ENCODE measurements at regions not wholly inside any gene's neighbourhood (a gene's known extent, or its start where the extent isn't known, plus 50 kb on each side); places are given as distances from the start of the nearest gene placed in this dataset.

GRCh38 chr18:53883771-53884170 lies 340.7 kb downstream of the MBD2 start:
- Mint-ChIP-seq H3K27me3 (ENCODE audit: unreplicated experiment) (no peaks in the 10 kb centered on the region), H3K4me1 (ENCODE audit: unreplicated experiment) (no peaks in the 10 kb centered on the region), H3K4me3 (ENCODE audit: unreplicated experiment) (no peak overlapping the region), H3K27ac (ENCODE audit: unreplicated experiment) (no peak overlapping the region), H3K9me3 (ENCODE audit: unreplicated experiment) (no peaks in the 10 kb centered on the region), H3K36me3 (ENCODE audit: low read depth, unreplicated experiment) (no peaks in the 10 kb centered on the region)
- no peak for DNase-seq (ENCODE audit: low spot score)
- no peak for TF ChIP-seq CTCF (IDR thresholded peaks at IDR 0.05; ENCODE audit: unreplicated experiment)

GRCh38 chr18:53874103-53874502 lies 350.4 kb downstream of the MBD2 start:
- H3K4me3 Mint-ChIP-seq (ENCODE audit: unreplicated experiment): no peak overlapping the region
- TF ChIP-seq CTCF (IDR thresholded peaks at IDR 0.05; ENCODE audit: unreplicated experiment): no peak
- H3K27ac Mint-ChIP-seq (ENCODE audit: unreplicated experiment): no peak overlapping the region
- no peaks in the 10 kb centered on the region for H3K27me3 Mint-ChIP-seq (ENCODE audit: unreplicated experiment)
- no peak for DNase-seq (ENCODE audit: low spot score)
- H3K9me3 Mint-ChIP-seq (ENCODE audit: unreplicated experiment): no peaks in the 10 kb centered on the region
- no peaks in the 10 kb centered on the region for H3K36me3 Mint-ChIP-seq (ENCODE audit: low read depth, unreplicated experiment)
- H3K4me1 Mint-ChIP-seq (ENCODE audit: unreplicated experiment): no peaks in the 10 kb centered on the region

- no peak overlapping the region for H3K4me3 Mint-ChIP-seq (ENCODE audit: unreplicated experiment)
- no peaks in the 10 kb centered on the region for H3K36me3 Mint-ChIP-seq (ENCODE audit: low read depth, unreplicated experiment)
Observed at GRCh38 chr18:53864770-53865169, 359.7 kb downstream of the MBD2 start.

GRCh38 chr18:53862921-53863320 lies 361.5 kb downstream of the MBD2 start:
- DNase-seq (ENCODE audit: low spot score): no peak
- Mint-ChIP-seq H3K27me3 (ENCODE audit: unreplicated experiment) (no peaks in the 10 kb centered on the region), H3K9me3 (ENCODE audit: unreplicated experiment) (no peaks in the 10 kb centered on the region), H3K4me1 (ENCODE audit: unreplicated experiment) (peaks cover 6% of the 10 kb centered on the region), H3K4me3 (ENCODE audit: unreplicated experiment) (no peak overlapping the region), H3K36me3 (ENCODE audit: low read depth, unreplicated experiment) (no peaks in the 10 kb centered on the region), H3K27ac (ENCODE audit: unreplicated experiment) (no peak overlapping the region)
- TF ChIP-seq CTCF (IDR thresholded peaks at IDR 0.05; ENCODE audit: unreplicated experiment): no peak

More at GRCh38 chr18:53864770-53865169, 359.7 kb downstream of the MBD2 start:
- no peaks in the 10 kb centered on the region for H3K27me3 Mint-ChIP-seq (ENCODE audit: unreplicated experiment)
- no peaks in the 10 kb centered on the region for H3K9me3 Mint-ChIP-seq (ENCODE audit: unreplicated experiment)
- peaks cover 6% of the 10 kb centered on the region for H3K4me1 Mint-ChIP-seq (ENCODE audit: unreplicated experiment)
- no peak for DNase-seq (ENCODE audit: low spot score)
- no peak for TF ChIP-seq CTCF (IDR thresholded peaks at IDR 0.05; ENCODE audit: unreplicated experiment)
- H3K27ac Mint-ChIP-seq (ENCODE audit: unreplicated experiment): no peak overlapping the region

- H3K36me3 Mint-ChIP-seq (ENCODE audit: low read depth, unreplicated experiment): no peaks in the 10 kb centered on the region
- no peak for DNase-seq (ENCODE audit: low spot score)
- TF ChIP-seq CTCF (IDR thresholded peaks at IDR 0.05; ENCODE audit: unreplicated experiment): no peak
- H3K27me3 Mint-ChIP-seq (ENCODE audit: unreplicated experiment): no peaks in the 10 kb centered on the region
- peaks cover 6% of the 10 kb centered on the region for H3K4me1 Mint-ChIP-seq (ENCODE audit: unreplicated experiment)
- H3K9me3 Mint-ChIP-seq (ENCODE audit: unreplicated experiment): no peaks in the 10 kb centered on the region
- no peak overlapping the region for H3K4me3 Mint-ChIP-seq (ENCODE audit: unreplicated experiment)
- H3K27ac Mint-ChIP-seq (ENCODE audit: unreplicated experiment): no peak overlapping the region
Observed at GRCh38 chr18:53861185-53861584, 363.3 kb downstream of the MBD2 start.

All from endothelial cell (in vitro differentiated cells).